HUES6 (cell line): ENCODE measurements at regions not wholly inside any gene's neighbourhood (a gene's known extent, or its start where the extent isn't known, plus 50 kb on each side); places are given as distances from the start of the nearest gene placed in this dataset.

Source experiments
- H3K27ac ChIP-seq: 2 replicates; pipeline ENCODE4 v1.7.0; 2013; ENCODE audit warnings: low read depth, mild to moderate bottlenecking, low read length, inconsistent platforms
- H3K27me3 ChIP-seq: 2 replicates; pipeline ENCODE4 v1.6.1; 2013; ENCODE audit warnings: low read length; ENCODE audit not compliant: control insufficient read depth, insufficient read depth
- H3K36me3 ChIP-seq: 2 replicates; pipeline ENCODE4 v1.6.1; 2013; ENCODE audit warnings: low read length; ENCODE audit not compliant: control insufficient read depth, insufficient read depth
- H3K4me1 ChIP-seq: 2 replicates; pipeline ENCODE4 v1.6.1; 2013; ENCODE audit warnings: low read length; ENCODE audit not compliant: control insufficient read depth, insufficient read depth
- H3K4me3 ChIP-seq: 2 replicates; pipeline ENCODE4 v1.5.1; 2013; ENCODE audit warnings: low read depth, low read length
- H3K9ac ChIP-seq: one replicate; pipeline ENCODE4 v1.6.1; 2013; ENCODE audit warnings: mild to moderate bottlenecking, low read length
- H3K9me3 ChIP-seq: 2 replicates; pipeline ENCODE4 v1.6.1; 2013; ENCODE audit warnings: low read depth, low read length; ENCODE audit not compliant: control insufficient read depth, insufficient read depth

DNA sequence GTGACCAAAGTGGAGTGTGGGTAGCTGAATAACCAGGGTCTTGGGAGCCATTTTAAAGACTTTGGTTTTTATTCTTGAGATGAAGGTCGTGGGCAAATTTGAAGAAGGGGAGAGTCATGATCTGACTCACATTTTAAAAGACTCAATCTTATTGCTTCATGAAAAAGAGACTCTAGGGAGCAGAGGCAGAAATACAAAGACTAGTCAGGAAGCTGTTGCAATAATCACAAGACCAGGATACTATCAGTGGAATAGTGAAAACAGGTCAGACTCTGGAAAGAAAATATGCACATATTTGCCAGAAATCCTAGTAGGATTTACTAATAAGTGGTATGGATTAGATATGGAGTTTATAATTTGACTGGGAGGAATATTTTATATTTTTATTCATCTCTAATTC is 448.4 kb downstream of the RAPGEF2 start:
- Histone ChIP-seq H3K27ac (no peak overlapping the region), H3K9ac (no peak overlapping the region)

DNA sequence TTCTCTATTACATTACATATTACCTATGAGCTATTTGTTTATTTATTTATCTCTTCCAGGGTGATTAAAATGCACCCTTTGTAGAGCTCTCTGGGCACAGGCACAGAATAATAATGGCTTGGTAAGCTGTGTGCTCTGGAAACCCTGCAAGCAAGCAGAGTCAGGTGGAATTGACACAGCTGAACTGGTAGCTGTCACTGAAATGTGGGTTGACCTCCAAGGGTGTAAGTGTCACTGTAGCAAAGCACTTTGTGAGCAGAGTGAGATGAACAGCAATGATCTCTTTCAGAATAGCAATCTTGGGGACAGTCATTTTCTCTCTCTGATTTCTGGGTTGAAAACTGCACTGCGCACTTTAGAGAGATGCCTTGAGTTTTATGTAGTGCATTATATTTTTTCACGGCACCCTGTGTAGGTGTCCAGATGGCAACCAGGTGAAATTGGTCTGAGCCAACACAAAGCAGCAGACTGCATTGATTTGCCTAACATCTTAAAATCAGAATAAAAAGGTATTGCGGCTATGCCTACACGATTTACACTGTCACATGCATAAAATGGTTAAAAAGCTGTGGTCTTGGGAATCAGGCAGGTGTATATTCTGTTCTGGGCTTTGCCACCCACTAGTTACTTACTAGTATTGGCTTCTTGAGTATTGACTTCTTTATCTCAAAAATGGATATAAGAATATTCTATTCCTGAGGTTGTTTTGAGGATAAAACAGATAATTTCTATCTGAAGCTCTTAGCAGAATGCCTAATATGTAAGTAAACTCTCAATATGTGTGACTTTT is 450.3 kb downstream of the RAPGEF2 start:
- H3K4me3 ChIP-seq, result no peak overlapping the region
- H3K9me3 ChIP-seq, result peaks cover under 1% of the 10 kb centered on the region; the same call in 1 of the 2 replicates
- H3K36me3 ChIP-seq, result no peaks in the 10 kb centered on the region
- no peak overlapping the region for H3K9ac ChIP-seq
- H3K27ac ChIP-seq, result no peak overlapping the region
- no peaks in the 10 kb centered on the region for H3K27me3 ChIP-seq
- H3K4me1 ChIP-seq, result no peaks in the 10 kb centered on the region

More for the DNA sequence above, 448.4 kb downstream of the RAPGEF2 start:
- no peaks in the 10 kb centered on the region for H3K9me3 ChIP-seq
- H3K4me1 ChIP-seq, result no peaks in the 10 kb centered on the region
- no peaks in the 10 kb centered on the region for H3K27me3 ChIP-seq
- no peaks in the 10 kb centered on the region for H3K36me3 ChIP-seq
- no peak overlapping the region for H3K4me3 ChIP-seq

DNA sequence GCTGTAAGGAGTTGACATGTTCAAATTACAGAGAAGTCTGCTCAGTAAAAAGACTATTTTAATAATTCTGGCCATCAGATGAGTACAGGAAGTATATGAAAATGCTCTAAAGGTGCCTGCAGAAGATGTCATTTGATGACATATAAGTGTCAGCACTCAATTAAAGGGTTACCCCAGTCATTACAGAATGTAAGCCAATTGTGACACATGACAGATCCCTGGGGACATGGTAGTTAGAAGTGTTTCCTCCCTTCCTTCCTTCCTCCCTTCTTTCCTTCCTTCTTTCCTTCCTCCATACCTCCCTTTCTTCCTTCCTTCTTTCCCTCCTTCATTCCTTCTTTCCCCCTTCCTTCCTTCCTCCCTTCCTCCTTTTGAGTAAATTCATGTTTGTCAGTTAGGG is 453.0 kb downstream of the RAPGEF2 start:
- no peak overlapping the region for H3K27ac ChIP-seq
- no peaks in the 10 kb centered on the region for H3K27me3 ChIP-seq
- no peak overlapping the region for H3K4me3 ChIP-seq
- H3K9ac ChIP-seq, result no peak overlapping the region
- H3K9me3 ChIP-seq, result peaks cover 12% of the 10 kb centered on the region
- H3K4me1 ChIP-seq, result no peaks in the 10 kb centered on the region
- H3K36me3 ChIP-seq, result no peaks in the 10 kb centered on the region

DNA sequence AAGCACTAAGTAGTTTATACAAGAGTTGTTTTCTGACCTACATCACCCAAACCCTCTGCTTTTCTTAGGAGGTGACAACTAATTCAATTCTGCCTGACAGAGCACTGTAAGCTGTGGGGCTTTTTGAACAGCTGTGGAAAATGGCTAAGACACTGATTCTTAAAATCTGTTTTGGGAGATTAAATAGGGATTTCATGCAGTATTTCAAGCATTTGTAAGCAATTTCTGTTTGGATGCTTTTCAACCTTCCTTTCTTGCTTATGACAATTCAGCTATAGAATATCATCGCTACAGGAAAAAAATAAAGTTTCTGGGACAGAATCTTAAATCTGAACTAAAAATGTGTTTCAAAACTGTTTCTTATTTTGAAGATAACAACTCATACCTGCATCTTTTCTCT is 459.5 kb downstream of the RAPGEF2 start:
- Histone ChIP-seq H3K27me3 (no peaks in the 10 kb centered on the region), H3K4me3 (no peak overlapping the region), H3K9ac (no peak overlapping the region), H3K27ac (no peak overlapping the region), H3K36me3 (no peaks in the 10 kb centered on the region), H3K4me1 (no peaks in the 10 kb centered on the region), H3K9me3 (peaks cover 26% of the 10 kb centered on the region)

DNA sequence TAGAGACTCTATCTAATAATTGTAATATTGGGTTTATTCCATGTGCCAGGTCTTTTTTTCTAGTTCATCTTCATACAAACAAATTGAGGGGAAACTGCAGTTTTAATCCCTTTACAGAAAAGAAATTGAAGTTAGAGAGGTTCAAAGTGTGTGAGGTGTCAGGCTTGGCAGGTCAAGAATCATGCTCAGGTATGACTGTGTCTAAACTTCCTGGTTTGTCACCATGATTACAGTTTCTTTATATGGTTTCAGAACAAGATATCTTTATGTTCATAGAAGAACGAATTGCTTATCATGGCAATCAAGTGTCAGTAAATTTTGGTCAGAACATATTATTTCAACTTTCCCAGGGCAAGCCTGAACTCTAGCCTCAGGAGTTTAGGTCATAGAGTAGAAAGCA is 460.4 kb downstream of the RAPGEF2 start:
- H3K27me3 ChIP-seq, result no peaks in the 10 kb centered on the region
- H3K9me3 ChIP-seq, result peaks cover 30% of the 10 kb centered on the region
- no peak overlapping the region for H3K9ac ChIP-seq
- H3K36me3 ChIP-seq, result no peaks in the 10 kb centered on the region
- no peak overlapping the region for H3K4me3 ChIP-seq
- no peak overlapping the region for H3K27ac ChIP-seq
- H3K4me1 ChIP-seq, result no peaks in the 10 kb centered on the region

DNA sequence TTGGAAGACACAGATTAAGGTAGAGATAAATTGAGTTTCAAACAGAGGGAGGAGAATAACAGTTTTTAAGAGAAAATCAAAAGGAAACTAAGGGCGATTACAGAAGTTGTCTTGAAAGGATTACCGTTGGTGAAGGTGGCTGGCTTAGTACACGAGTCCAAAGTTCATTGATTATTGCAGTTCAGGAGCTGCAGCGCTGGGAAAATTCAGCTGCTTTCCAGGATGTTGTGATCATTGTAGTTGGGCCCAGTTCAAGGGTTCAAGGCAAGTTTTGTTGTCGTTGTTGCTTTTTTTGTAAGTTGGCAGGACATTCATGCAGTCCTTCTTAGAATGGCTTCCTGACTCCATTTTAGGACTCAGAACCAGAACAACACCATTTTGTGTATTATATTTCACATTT is 461.7 kb downstream of the RAPGEF2 start:
- no peaks in the 10 kb centered on the region for H3K36me3 ChIP-seq
- H3K27me3 ChIP-seq, result no peaks in the 10 kb centered on the region
- peaks cover 30% of the 10 kb centered on the region for H3K9me3 ChIP-seq
- H3K4me3 ChIP-seq, result no peak overlapping the region
- H3K4me1 ChIP-seq, result no peaks in the 10 kb centered on the region
- no peak overlapping the region for H3K27ac ChIP-seq
- H3K9ac ChIP-seq, result no peak overlapping the region

DNA sequence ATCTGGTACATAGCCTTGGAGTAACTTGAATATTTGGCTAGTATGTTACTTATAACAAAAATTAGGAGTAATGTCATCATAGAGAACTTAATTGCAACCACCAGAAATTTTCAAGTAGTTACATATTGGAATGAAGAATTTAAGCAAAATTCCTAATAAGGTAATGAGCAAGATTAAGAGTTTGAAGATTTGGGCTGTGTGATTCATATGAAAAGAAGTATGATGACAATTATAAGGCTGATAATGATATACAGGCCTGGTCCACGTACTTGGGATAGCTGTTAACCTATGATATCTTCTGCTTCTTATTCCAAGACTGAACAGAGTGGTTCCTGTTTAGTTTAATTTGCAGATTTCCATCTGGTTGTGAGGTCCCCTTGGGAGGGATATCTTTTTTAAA is 463.9 kb downstream of the RAPGEF2 start:
- Histone ChIP-seq H3K9me3 (peaks cover 24% of the 10 kb centered on the region; the same call in 1 of the 2 replicates), H3K4me3 (no peak overlapping the region), H3K27me3 (no peaks in the 10 kb centered on the region), H3K9ac (no peak overlapping the region), H3K4me1 (no peaks in the 10 kb centered on the region), H3K27ac (no peak overlapping the region), H3K36me3 (no peaks in the 10 kb centered on the region)

DNA sequence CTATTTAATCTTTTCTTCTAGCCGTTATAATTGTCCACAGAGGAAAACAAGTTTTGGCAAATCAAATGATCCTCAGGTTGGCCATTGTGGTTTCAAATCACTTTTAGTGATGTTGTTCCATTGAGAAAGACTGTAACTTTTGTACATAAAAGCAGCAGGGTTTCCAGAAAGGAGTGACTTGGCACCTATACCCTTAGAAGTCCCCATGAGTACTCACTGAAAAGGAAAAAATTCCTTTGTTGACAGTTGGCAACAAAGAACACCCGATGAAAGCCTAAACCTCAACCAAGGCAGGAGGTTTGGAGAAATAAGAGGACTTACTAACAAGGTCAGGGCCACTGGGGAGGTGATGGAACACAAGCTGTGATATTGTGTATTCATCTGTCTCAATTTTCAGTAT is 474.4 kb downstream of the RAPGEF2 start:
- Histone ChIP-seq H3K4me1 (no peaks in the 10 kb centered on the region), H3K27me3 (no peaks in the 10 kb centered on the region), H3K27ac (no peak overlapping the region), H3K4me3 (no peak overlapping the region), H3K9me3 (peaks cover 5% of the 10 kb centered on the region; the same call in 1 of the 2 replicates), H3K9ac (no peak overlapping the region), H3K36me3 (no peaks in the 10 kb centered on the region)

DNA sequence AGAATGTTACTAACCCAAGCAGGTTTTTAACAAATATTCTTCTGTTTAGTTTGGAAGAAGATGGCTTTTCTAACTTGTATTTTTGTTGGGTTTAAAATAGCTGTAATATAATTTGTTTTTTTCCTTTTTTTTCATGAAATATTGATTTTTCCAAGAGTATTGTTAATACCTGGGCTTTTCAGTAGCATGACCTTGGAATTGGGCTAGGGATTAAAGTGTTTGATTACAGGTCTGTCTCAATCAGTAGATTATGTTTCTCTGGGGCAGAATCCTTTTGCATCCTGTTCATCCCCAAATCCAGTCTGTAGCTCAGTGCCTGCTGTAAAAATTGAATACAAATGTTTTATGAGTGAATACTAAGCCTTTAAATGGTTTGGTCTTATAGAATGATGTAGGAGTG is 479.8 kb downstream of the RAPGEF2 start:
- Histone ChIP-seq H3K27me3 (no peaks in the 10 kb centered on the region), H3K4me3 (no peak overlapping the region), H3K36me3 (no peaks in the 10 kb centered on the region), H3K9ac (no peak overlapping the region), H3K9me3 (peaks cover 28% of the 10 kb centered on the region), H3K27ac (no peak overlapping the region), H3K4me1 (no peaks in the 10 kb centered on the region)

DNA sequence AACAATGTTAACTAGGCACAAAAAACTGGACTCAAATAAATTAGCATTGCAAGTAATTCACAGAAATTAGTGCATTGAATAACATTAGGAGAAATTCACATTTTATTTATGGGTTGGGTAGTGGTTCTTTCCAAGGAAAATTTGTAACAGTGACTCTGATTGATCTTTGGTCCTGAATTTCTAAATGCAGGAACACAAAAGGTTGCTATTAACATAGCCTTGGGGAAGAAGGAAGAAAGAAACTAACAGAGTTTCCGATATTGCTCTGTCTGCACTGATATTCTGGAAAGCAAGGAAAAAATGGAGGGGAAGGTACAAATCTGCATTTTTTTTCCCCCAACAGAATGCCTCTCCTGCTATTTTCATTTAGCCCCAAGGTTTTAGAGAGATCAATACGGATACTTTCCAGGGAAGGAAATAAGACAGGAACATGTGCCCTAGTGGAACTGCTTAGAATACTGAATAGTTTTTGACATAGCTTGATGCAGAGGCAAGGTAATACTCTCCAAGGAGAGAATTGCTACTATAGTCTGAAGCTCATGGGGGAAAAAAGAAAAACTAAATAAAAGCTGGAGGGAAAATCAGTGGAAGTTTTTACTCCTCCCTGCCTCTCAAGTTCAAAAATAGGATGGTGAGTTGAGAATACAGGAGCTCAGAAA is 490.1 kb downstream of the RAPGEF2 start:
- H3K36me3 ChIP-seq, result no peaks in the 10 kb centered on the region
- H3K27ac ChIP-seq, result peak overlapping the region; percentile 92; the same call in 1 of the 2 replicates
- peaks cover 45% of the 10 kb centered on the region for H3K4me1 ChIP-seq
- H3K4me3 ChIP-seq, result no peak overlapping the region
- no peaks in the 10 kb centered on the region for H3K27me3 ChIP-seq
- H3K9ac ChIP-seq, result peak overlapping the region; percentile 82
- H3K9me3 ChIP-seq, result peaks cover 2% of the 10 kb centered on the region; the same call in 1 of the 2 replicates

DNA sequence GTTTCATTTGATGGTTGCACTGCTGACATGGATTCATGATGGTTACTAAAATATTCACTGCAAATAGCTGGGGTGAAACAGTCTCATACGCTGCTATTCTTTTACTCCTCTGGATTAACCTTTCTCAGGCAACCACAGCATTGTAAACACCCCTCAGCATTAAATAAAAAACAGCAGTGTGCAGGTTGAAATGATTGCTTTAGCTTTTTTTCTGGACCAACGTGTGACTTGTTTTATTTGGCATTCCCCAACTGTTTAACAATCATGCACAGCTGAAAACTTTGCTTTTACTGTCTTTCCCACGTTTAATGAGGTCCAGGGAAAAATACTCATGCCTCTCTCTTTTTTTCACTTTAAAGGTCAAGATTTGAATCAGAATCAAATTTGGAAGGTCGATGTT is 490.8 kb downstream of the RAPGEF2 start:
- Histone ChIP-seq H3K27me3 (no peaks in the 10 kb centered on the region), H3K9ac (peak overlapping the region; percentile 82), H3K27ac (peak overlapping the region; percentile 92)

More for the DNA sequence above, 490.8 kb downstream of the RAPGEF2 start:
- Histone ChIP-seq H3K4me3 (no peak overlapping the region), H3K9me3 (no peaks in the 10 kb centered on the region), H3K4me1 (peaks cover 47% of the 10 kb centered on the region), H3K36me3 (no peaks in the 10 kb centered on the region)
